Activated CD4-positive, CD25-positive, alpha-beta regulatory T cell treated with anti-CD3 and anti-CD28 coated beads, Interleukin-2, amount 50 U/mL, for 24 hours (primary cell): ENCODE measurements at regions not wholly inside any gene's neighbourhood (a gene's known extent, or its start where the extent isn't known, plus 50 kb on each side); places are given as distances from the start of the nearest gene placed in this dataset.
A peak's percentile ranks its signal among the peaks of the same experiment; 100 is the strongest.
"Not testable (repeated sequence)": the region's sequence is repeated elsewhere in the genome, so short reads cannot be mapped to it uniquely, and the experiment has no call there.

Experiments used
- ATAC-seq, 2 donors: fragments of 150-1000 bp; cut with Tn5 transposase; one replicate each; pipeline ENCODE4 v1.10.0; 2021; ENCODE audit warnings: mild to moderate bottlenecking in 1 of 2, moderate library complexity in 1 of 2

DNA sequence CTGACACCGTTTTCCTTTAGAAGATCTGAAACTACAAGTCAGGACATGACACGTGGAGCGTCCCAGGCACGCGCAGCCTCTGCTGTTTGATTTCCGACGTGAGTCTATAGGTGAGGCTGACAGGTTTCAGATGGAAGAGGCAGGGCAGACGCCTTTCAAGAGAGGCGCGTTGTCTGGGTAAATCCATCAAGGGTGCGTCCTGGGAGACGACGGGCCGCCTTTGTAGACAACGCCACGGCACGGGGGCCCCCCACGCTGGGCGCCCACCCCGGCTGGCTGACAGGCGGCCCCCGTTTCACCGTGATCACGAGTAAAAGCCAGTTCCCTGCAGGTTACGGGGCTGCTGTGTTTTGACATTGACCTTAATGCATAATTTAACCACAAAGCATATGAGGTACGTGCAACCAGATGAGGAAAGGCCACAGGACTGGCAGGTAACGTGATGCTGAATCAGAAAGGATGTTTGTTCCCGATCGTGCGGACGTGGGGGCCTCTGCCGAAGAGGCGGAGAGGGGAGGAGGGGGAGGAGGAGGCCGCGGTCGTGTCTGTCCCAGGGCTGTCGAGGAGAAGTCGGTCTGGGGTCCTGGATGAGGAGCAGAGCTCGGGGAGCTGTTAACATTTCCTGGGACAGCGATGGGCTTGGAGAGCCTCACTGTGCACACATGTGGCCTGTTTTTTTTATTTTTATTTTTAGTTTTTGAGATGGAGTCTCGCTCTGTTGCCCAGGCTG, 51.1 kb upstream of the PPP2R3B start:
- no peak for ATAC-seq

DNA sequence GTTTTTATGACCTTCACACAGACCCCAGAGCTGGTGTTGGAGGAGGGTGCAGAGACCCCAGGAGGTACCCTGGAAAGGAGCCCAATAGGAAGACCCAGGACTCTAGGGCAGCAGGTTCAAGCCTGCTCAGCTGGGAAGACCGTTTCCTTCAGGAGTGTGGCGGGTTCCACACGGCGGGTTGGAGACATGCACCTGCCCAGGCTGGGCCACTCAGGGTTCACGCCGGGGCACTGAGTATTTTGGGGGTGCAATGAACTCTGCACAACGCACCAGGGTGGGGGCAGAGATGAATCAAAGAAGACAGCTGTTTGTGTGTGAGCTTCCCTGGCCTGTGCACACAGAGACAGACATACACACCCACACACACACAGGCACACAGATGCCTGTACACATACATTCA, 52.5 kb upstream of the PPP2R3B start:
- ATAC-seq, result no peak

DNA sequence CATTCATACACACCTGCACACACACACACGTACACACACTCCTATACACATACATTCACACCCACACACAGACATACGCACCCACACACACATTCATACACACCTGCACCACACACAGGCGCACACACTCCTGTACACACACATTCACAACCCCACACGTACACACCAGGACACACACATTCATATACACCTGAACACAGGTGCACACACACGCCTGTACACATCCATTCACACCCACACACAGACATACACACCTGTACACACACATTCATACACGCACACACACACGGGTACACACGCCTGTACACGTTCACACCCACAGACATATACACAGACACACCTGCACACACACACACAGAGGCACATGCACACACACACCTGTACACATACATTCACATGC, 53.0 kb upstream of the PPP2R3B start:
- ATAC-seq, result no peak

- no peak for ATAC-seq
These were observed 53.9 kb upstream of the PPP2R3B start for GRCh38 chrX:440636-441035.

- ATAC-seq, result no peak
These were observed 57.0 kb upstream of the PPP2R3B start for GRCh38 chrX:443536-444210.

GRCh38 chrX:444305-444704, 57.6 kb upstream of the PPP2R3B start:
- peak in 1 of 2 donors; percentile 17 for ATAC-seq

GRCh38 chrX:445727-446126, 59.0 kb upstream of the PPP2R3B start:
- no peak for ATAC-seq

GRCh38 chrX:446245-446644, 59.5 kb upstream of the PPP2R3B start:
- ATAC-seq, result no peak

GRCh38 chrX:447052-447451, 60.3 kb upstream of the PPP2R3B start:
- no peak for ATAC-seq

- not testable (repeated sequence) for ATAC-seq
These were observed 65.0 kb upstream of the PPP2R3B start for GRCh38 chrX:451750-452149.

DNA sequence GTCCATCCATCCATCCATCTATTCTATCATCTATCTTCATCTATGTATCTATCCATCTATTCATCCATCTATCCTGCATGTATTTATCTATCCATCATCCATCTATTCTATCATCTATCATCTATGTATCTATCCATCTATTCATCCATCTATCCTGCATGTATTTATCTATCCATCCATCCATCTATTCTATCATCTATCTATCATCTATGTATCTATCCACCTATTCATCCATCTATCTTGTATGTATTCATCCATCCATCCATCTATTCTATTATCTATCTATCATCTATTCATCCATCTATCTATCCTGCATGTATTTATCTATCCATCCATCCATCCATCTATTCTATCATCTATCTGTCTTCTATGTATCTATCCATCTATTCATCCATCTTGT, 65.9 kb upstream of the PPP2R3B start:
- no peak for ATAC-seq

DNA sequence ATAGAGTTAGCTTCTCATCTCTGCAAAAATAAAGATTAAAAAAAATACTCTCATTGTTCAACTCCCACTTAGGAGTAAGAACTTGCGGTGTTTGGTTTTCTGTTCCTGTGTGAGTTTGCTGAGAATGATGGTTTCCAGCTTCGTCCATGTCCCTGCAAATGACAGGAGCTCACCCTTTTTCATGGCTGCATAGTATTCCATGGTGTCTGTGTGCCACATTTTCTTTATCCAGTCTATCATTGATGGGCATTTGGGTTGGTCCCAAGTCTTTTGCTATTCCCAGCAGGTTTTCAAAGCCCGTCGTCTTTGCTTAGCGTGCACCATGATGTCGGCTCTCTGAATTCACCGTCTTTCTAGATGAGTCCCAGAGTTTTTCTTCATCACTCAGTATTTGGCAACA, 67.8 kb upstream of the PPP2R3B start:
- ATAC-seq, result not testable (repeated sequence)

DNA sequence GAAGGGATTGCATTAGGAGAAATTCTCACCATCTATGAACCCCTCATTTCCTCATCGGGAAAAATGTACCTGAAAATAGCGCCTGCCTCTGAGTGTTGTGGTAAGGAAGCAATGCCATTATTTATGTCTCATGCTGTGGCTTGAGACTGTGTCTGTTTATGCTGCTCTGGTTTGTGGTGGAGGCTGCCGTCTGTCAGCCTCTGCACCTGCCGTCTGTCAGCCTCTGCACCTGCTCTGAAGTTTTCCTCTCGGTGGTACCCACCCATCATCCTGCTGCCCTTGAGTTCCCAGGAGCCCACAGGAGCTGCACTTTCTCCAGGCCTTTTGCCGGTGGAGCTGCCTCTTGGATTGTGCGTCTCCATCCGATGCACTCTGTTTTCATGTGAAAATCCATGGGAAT, 68.5 kb upstream of the PPP2R3B start:
- ATAC-seq, result no peak

- no peak for ATAC-seq
These were observed 69.0 kb upstream of the PPP2R3B start for GRCh38 chrX:455673-456072.

DNA sequence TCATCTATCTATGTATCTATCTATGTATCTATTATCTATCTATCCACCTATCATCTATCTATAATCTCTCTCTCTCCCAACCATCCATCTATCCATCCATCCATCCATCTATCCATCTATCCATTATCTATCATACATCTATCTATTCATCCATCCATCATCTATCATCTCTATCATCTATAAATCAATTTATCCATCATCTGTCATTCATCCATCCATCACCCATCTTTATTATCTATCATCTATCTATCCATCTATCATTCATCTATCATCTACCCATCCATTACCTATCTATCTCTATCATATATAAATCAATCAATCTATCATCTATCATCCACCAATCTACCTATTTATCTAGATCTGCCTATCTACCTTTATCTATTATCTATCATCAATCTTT, 69.4 kb upstream of the PPP2R3B start:
- no peak for ATAC-seq

DNA sequence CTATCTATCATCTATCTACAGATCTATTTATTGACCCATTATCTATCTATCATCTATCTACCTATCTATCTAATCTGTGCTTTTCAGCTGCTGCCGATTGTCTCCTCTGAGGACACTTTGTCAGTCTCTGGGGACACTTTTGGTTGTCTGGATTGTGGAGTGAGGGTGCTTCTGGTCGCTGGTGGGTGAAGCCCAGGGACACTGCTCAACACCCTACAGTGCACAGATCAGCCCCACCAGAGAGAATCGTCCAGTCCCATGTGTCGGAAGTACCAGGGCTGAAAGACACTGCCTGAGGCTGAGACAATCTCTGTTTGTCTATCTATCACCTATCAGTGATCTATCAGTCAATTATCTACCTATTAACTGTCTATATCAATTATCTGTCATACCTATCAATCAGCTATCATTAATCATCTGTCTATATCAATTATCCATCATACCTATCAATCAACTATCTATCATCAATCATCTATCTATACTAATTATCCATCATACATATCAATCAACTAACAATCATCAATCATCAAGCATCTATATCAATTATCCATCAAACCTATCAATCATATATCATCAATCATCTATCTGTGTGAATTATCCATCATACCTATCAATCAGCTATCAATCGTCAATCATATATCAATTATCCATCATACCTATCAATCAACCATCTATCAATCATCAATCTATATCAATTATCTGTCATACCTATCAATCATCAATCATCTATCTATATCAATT, 70.0 kb upstream of the PPP2R3B start:
- no peak for ATAC-seq

GRCh38 chrX:457292-457679, 70.6 kb upstream of the PPP2R3B start:
- ATAC-seq, result no peak

DNA sequence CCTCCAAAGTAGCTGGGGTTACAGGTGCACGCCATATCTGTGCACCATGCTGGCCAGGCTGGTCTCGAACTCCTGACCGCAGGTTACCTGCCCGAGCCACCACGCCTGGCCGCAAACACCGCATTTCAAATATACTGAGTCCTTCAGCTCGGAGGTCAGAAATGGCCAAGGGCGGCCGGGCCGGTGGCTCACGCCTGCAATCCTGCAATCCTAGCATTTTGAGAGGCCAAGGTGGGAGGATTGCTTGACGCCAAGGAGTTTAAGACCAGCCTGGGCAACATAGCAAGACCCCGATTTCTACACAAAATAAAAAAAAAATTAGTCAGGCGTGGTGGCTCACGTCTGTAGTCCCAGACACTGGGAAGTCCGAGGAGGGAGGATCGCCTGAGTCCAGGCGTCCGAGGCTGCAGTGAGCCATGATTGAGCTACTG, 71.9 kb upstream of the PPP2R3B start:
- no peak for ATAC-seq

GRCh38 chrX:459611-460010, 72.9 kb upstream of the PPP2R3B start:
- ATAC-seq, result no peak

DNA sequence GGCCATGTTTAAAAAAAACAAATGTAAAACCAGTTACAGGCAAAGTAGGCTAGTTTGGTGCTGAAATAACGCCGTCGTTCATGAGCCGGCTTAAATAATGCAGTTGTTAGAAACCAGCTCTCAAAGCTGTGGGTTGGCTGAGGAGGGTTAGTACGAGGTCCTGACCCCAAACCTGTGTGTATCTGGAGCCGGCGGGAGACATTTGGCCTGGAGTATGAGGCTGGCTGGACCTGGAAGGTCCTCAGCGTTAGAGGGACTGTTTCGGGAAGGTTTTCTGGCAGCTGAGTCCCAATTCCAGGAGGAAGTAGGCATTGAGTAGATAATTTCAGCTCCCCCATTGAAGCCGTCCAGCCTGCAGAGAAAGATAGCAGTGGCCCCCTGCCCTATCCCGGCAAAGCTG, 73.4 kb upstream of the PPP2R3B start:
- no peak for ATAC-seq

DNA sequence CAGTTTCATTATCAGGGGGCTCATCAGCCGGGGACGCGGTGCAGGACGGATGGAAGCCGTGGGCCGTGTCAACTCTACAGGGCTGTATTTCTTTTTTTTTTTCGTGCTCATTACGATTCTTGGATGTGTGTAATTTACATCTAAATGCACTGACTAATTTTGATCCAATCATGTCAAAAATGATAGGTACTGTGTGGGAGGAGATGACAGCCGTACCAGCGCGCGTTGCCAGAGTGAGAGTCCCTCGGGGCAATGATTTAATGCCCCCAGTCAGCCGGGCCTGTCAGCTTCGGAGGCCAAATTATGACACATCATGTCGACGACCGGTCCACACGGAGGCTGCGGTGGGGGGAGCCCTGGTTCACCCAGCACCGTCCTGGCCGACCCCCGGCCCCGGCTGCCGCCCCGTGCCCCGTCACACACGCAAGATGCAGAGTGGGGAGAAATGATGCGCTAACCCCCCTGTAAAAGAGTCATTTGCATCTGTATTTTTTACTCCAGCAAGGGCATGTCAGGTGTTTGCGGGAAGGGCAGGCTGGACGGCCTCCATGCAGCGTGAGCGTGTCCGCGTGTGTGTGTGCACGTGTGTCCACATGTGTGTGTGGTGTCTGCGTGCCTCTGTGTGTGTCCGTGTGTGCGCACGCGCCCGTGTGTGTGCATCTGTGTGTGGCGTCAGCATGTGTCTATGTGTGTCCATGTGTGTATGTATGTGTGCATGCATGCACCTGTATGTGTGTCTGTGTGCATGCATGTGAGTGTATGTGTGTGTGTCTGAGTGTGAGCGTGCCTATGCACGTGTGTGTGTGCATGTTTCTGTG, 74.3 kb upstream of the PPP2R3B start:
- no peak for ATAC-seq

- no peak for ATAC-seq
These were observed 76.1 kb upstream of the PPP2R3B start for GRCh38 chrX:462853-463252.
